ENCODE measurements at regions not wholly inside any gene's neighbourhood (a gene's known extent, or its start where the extent isn't known, plus 50 kb on each side); places are given as distances from the start of the nearest gene placed in this dataset.

- TF ChIP-seq EZH2 (IDR thresholded peaks at IDR 0.05) (no peak), POLR2AphosphoS5 (IDR thresholded peaks at IDR 0.05; ENCODE audit: borderline replicate concordance, low read depth, low read length) (no peak)
Observed at GRCh38 chr12:31205054-31205453, 120.9 kb downstream of the SINHCAF start.
